Heart right ventricle (tissue), 16 donors: ENCODE measurements at regions not wholly inside any gene's neighbourhood (a gene's known extent, or its start where the extent isn't known, plus 50 kb on each side); places are given as distances from the start of the nearest gene placed in this dataset.
A peak's percentile ranks its signal among the peaks of the same experiment; 100 is the strongest.

ENCODE experiments used
- ATAC-seq, 8 donors: fragments of 200-7000 bp; cut with Tn5 transposase; one replicate each; pipeline ENCODE4 v1.9.1; 2020; ENCODE audit warnings: mild to moderate bottlenecking in 8 of 8, moderate library complexity in 8 of 8, moderate number of reproducible peaks in 1 of 8
- DNase-seq, 2 donors: peaks; one replicate each; pipeline ENCODE4 v3.0.0-alpha.2; 2020
- H3K27ac ChIP-seq, 10 donors: fragments of 200-600 bp; sonication (generic) in 2 of 10; one replicate each; pipeline versions ENCODE4 v1.5.0 to v1.8.0; 2020 to 2022; ENCODE audit warnings: mild to moderate bottlenecking in 3 of 10
- H3K27me3 ChIP-seq, 7 donors: fragments of 200-600 bp; one replicate each; pipeline ENCODE4 v1.8.0; 2021 to 2022; ENCODE audit warnings: mild to moderate bottlenecking in 2 of 7
- H3K36me3 ChIP-seq, 9 donors: fragments of 200-600 bp; sonication (generic) in 1 of 9; one replicate each; pipeline versions ENCODE4 v1.5.0 to v1.8.0; 2020 to 2022; ENCODE audit warnings: mild to moderate bottlenecking in 2 of 9
- H3K4me1 ChIP-seq, 9 donors: fragments of 200-600 bp; sonication (generic) in 1 of 9; one replicate each; pipeline versions ENCODE4 v1.5.0 to v1.8.0; 2020 to 2022; ENCODE audit warnings: mild to moderate bottlenecking in 4 of 9
- H3K4me3 ChIP-seq, 10 donors: fragments of 200-600 bp; sonication (generic) in 2 of 10; one replicate each; pipeline versions ENCODE4 v1.5.0 to v1.8.0; 2020 to 2022; ENCODE audit warnings: mild to moderate bottlenecking in 7 of 10, moderate library complexity in 2 of 10
- H3K9me3 ChIP-seq, 11 donors: fragments of 200-600 bp in 10 of 11; sonication (generic) in 2 of 11; one replicate each; pipeline versions ENCODE4 v1.5.0 to v1.8.0; 2013 to 2022; ENCODE audit warnings: mild to moderate bottlenecking in 2 of 11, control low read depth in 1 of 11, moderate library complexity in 1 of 11
- CTCF ChIP-seq, 9 donors: fragments of 200-600 bp; sonication (generic) in 2 of 9; IDR thresholded peaks; one replicate each; pipeline versions ENCODE4 v1.5.0 to v1.8.0; 2021 to 2022; ENCODE audit warnings: antibody characterized with exemption in 9 of 9, mild to moderate bottlenecking in 5 of 9, moderate library complexity in 1 of 9
- WGBS, 2 donors: extraction: QIAGEN DNeasy Blood & Tissue Kit; methylation state at CpG; one replicate each; pipeline ENCODE4 v1.1.7; 2013; ENCODE audit warnings: inconsistent platforms in 1 of 2; 5-methylcytosine and 5-hydroxymethylcytosine counted together
- intact Hi-C, 10 donors: fragments of 100-400 bp; cut with DNase I; formaldehyde crosslinking; loops; one replicate each; pipeline versions ENCODE4 v1.11.1 to v1.14.2; 2022
- donor health status: Arrhythmogenic right ventricular cardiomyopathy.
- donor health status: ischemic (EF 13 %, LVEDD 7.1; RV severe dilation, severe dysfunction).
- donor health status: healthy with polysubstance abuse.
- donor health status: DM: no; HTN: yes; CAD: no.
- donor health status: DM: no; HTN: no; CAD: no.
- donor health status: ischemic (EF 25% LVEDD 6.9; RV normal size, moderate dysfunction).
- donor health status: ischemic (EF 25% LVEDD 5.7; RV mildly dilated, moderate dysfunction).
- donor health status: healthy.
- donor health status: DM: yes; HTN: yes; CAD: no.
- donor health status: Ischemic cardiomyopathy.
- donor health status: ischemic (EF 35%, LVEDD 5.7; RV mildly dilated, moderate dysfunction).
- donor health status: nonischemic (EF 11% LVEDD 7.7; RV severe dilation, severe dysfunction).
- donor health status: DM: yes; HTN: yes; CAD: no.
- donor health status: PGD.
- donor health status: ischemic (EF 29% LVEDD 5.4; RV normal size, mild dysfunction).
- donor health status: nonischemic (EF 23%, LVEDD 6.1; RV moderate dilation, normal function).

DNA sequence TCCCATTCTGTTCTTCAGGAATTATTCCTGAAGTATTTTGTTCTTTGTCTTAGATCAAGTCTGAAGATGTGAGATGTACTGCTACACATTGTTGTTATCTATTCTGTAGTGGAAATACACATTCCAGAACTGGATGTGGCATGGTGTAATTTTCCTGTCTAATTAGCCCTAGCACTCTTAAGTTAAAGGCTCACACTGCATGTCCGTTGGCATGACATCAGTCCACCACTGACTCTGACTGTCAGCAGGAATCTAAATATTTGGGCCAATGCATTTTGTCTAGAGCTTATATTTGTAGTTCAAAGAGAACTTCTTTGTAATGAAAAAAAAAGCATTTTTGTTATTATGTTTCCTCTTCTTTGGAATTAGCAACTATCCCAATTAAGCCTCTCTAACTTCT, 201.0 kb downstream of the S1PR1 start:
- Histone ChIP-seq H3K27ac (no peak overlapping the region), H3K9me3 (no peaks in the 10 kb centered on the region), H3K4me3 (no peak overlapping the region), H3K36me3 (no peaks in the 10 kb centered on the region), H3K27me3 (no peaks in the 10 kb centered on the region), H3K4me1 (peaks cover 0 to 6% (median 0%) of the 10 kb centered on the region in 9 donors)
- DNase-seq (no peak), ATAC-seq (no peak)
- WGBS, 2 donors, result 53 to 54% methylated on average over 1 of the region's 1 CpG
- TF ChIP-seq CTCF (IDR thresholded peaks at IDR 0.05), result no peak
- intact Hi-C loops, result no loop called here

- 32 to 42% methylated on average over 3 of the region's 3 CpGs for WGBS, 2 donors
- intact Hi-C loops, result no loop called here
- ATAC-seq, result peak in 2 of 8 donors; percentile 46 to 55
These were observed 201.5 kb downstream of the S1PR1 start for GRCh38 chr1:101438359-101438758.

DNA sequence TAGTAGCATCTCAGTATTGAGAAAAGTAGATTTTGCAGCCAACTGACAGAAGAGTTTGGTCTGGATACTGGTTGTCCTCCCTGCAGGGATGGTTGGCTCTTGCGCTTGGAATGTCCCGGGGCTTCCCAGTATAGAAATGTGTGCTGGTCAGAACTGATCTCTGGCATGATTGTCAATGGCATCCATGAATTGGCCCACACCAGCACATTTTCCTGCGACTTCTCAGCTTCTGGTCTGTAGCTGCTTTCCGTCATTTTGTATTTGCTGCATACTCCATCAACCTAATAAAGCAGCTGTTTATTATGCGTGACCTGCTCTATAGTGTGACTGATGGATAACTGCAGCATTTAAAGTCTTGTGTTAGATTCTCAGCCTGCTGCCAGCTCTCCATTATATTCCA, 203.7 kb downstream of the S1PR1 start:
- ATAC-seq (no peak), DNase-seq (no peak)
- no peak for TF ChIP-seq CTCF (IDR thresholded peaks at IDR 0.05)
- Histone ChIP-seq H3K36me3 (no peaks in the 10 kb centered on the region), H3K4me3 (no peak overlapping the region), H3K4me1 (peaks cover 0 to 10% (median 0%) of the 10 kb centered on the region in 9 donors), H3K9me3 (no peaks in the 10 kb centered on the region), H3K27me3 (no peaks in the 10 kb centered on the region), H3K27ac (no peak overlapping the region)
- intact Hi-C loops, result loop anchor here in 1 of 10 donors (10.0 kb wide), 1 partner anchor 126 kb away; no protein-coding TSS in a partner anchor
- 70 to 71% methylated on average over 5 of the region's 5 CpGs for WGBS, 2 donors

More at GRCh38 chr1:101438359-101438758, 201.5 kb downstream of the S1PR1 start:
- Histone ChIP-seq H3K4me1 (peaks cover 0 to 6% (median 0%) of the 10 kb centered on the region in 9 donors), H3K36me3 (no peaks in the 10 kb centered on the region), H3K27me3 (no peaks in the 10 kb centered on the region), H3K27ac (no peak overlapping the region), H3K9me3 (no peaks in the 10 kb centered on the region), H3K4me3 (no peak overlapping the region)
- DNase-seq, result no peak
- TF ChIP-seq CTCF (IDR thresholded peaks at IDR 0.05), result peak in 6 of 9 donors; percentile 12 to 37 (median 28)

DNA sequence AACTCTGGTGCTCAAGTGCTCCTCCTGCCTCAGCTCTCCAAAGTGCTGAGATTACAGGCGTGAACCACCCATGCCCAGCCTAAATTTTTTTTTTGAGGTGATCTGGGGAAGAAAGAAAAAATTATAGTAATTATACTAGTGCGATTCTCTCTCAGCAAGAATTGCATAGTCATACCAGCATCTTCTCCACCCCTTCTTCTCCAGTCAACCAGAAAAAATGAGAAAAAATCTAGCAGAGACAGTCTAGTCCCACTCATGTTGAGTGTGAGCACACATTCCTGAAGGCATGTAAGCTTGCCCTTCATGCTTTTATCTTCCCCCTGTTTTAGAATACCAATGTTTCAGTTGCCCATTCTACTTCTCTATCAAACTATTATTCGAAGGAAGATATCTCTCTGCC, 207.6 kb downstream of the S1PR1 start:
- no peak for TF ChIP-seq CTCF (IDR thresholded peaks at IDR 0.05)
- intact Hi-C loops, result loop anchor here in 1 of 10 donors (10.0 kb wide), 1 partner anchor 130 kb away; no protein-coding TSS in a partner anchor
- Histone ChIP-seq H3K36me3 (no peaks in the 10 kb centered on the region), H3K4me1 (peaks cover 0 to 10% (median 0%) of the 10 kb centered on the region in 9 donors), H3K27me3 (no peaks in the 10 kb centered on the region), H3K4me3 (no peak overlapping the region), H3K9me3 (no peaks in the 10 kb centered on the region), H3K27ac (peak overlapping the region in 1 of 10 donors; percentile 19)
- DNase-seq (no peak), ATAC-seq (no peak)
- 58 to 70% methylated on average over 3 of the region's 3 CpGs for WGBS, 2 donors
